Skeletal muscle satellite cell (primary cell): ENCODE measurements at regions not wholly inside any gene's neighbourhood (a gene's known extent, or its start where the extent isn't known, plus 50 kb on each side); places are given as distances from the start of the nearest gene placed in this dataset.

Experiments
- H3K27me3 ChIP-seq: 2 replicates; pipeline ENCODE4 v1.7.0; 2013; ENCODE audit warnings: low read length; ENCODE audit not compliant: control insufficient read depth, insufficient read depth
- H3K36me3 ChIP-seq: 2 replicates; pipeline ENCODE4 v1.7.0; 2013; ENCODE audit warnings: mild to moderate bottlenecking, control low read depth, low read length; ENCODE audit not compliant: insufficient read depth
- H3K4me1 ChIP-seq: 2 replicates; pipeline ENCODE4 v1.7.0; 2013; ENCODE audit warnings: low read length; ENCODE audit not compliant: control insufficient read depth, insufficient read depth
- H3K4me2 ChIP-seq: 2 replicates; pipeline ENCODE4 v1.7.0; 2013; ENCODE audit warnings: mild to moderate bottlenecking, low read length
- H3K4me3 ChIP-seq: 2 replicates; pipeline ENCODE4 v1.7.0; 2013; ENCODE audit warnings: low read length
- H3K9ac ChIP-seq: 2 replicates; pipeline ENCODE4 v1.7.0; 2013; ENCODE audit warnings: mild to moderate bottlenecking, low read depth, low read length, moderate library complexity
- H3K9me3 ChIP-seq: replicated peaks from 2 replicates; pipeline ENCODE4 v1.7.0; 2013; ENCODE audit warnings: mild to moderate bottlenecking, control low read depth, low read length

GRCh38 chr2:105691947-105692390 is 52.7 kb upstream of the NCK2 start:
- H3K4me1 ChIP-seq: no peaks in the 10 kb centered on the region
- H3K4me3 ChIP-seq: no peak overlapping the region
- no peak overlapping the region for H3K4me2 ChIP-seq
- H3K9ac ChIP-seq: no peak overlapping the region
- no peaks in the 10 kb centered on the region for H3K36me3 ChIP-seq
- peaks cover 4% of the 10 kb centered on the region for H3K27me3 ChIP-seq
- H3K9me3 ChIP-seq: no peaks in the 10 kb centered on the region

- no peaks in the 10 kb centered on the region for H3K9me3 ChIP-seq
- no peak overlapping the region for H3K4me3 ChIP-seq
- H3K4me1 ChIP-seq: no peaks in the 10 kb centered on the region
- no peaks in the 10 kb centered on the region for H3K36me3 ChIP-seq
- H3K27me3 ChIP-seq: peaks cover 4% of the 10 kb centered on the region
- H3K9ac ChIP-seq: no peak overlapping the region
- H3K4me2 ChIP-seq: no peak overlapping the region
These were observed 54.1 kb upstream of the NCK2 start for GRCh38 chr2:105690566-105690965.

- Histone ChIP-seq H3K27me3 (peaks cover 4% of the 10 kb centered on the region), H3K9ac (no peak overlapping the region), H3K4me1 (no peaks in the 10 kb centered on the region), H3K9me3 (no peaks in the 10 kb centered on the region), H3K36me3 (no peaks in the 10 kb centered on the region), H3K4me2 (no peak overlapping the region), H3K4me3 (no peak overlapping the region)
These were observed 55.2 kb upstream of the NCK2 start for GRCh38 chr2:105689484-105689883.

- Histone ChIP-seq H3K9me3 (no peaks in the 10 kb centered on the region), H3K9ac (no peak overlapping the region), H3K4me1 (no peaks in the 10 kb centered on the region), H3K36me3 (no peaks in the 10 kb centered on the region), H3K4me3 (no peak overlapping the region), H3K4me2 (no peak overlapping the region), H3K27me3 (peaks cover 4% of the 10 kb centered on the region)
These were observed 55.8 kb upstream of the NCK2 start for GRCh38 chr2:105688946-105689345.

- no peaks in the 10 kb centered on the region for H3K9me3 ChIP-seq
- no peaks in the 10 kb centered on the region for H3K4me1 ChIP-seq
- no peaks in the 10 kb centered on the region for H3K27me3 ChIP-seq
- H3K36me3 ChIP-seq: no peaks in the 10 kb centered on the region
- no peak overlapping the region for H3K4me3 ChIP-seq
- no peak overlapping the region for H3K4me2 ChIP-seq
- H3K9ac ChIP-seq: no peak overlapping the region
These were observed 58.1 kb upstream of the NCK2 start for GRCh38 chr2:105686588-105686987.

GRCh38 chr2:105683011-105683492 is 61.7 kb upstream of the NCK2 start:
- Histone ChIP-seq H3K4me1 (no peaks in the 10 kb centered on the region), H3K9me3 (no peaks in the 10 kb centered on the region), H3K27me3 (peaks cover 8% of the 10 kb centered on the region), H3K9ac (no peak overlapping the region), H3K4me2 (no peak overlapping the region), H3K36me3 (no peaks in the 10 kb centered on the region), H3K4me3 (no peak overlapping the region)

- Histone ChIP-seq H3K4me3 (no peak overlapping the region), H3K27me3 (peaks cover 13% of the 10 kb centered on the region), H3K9ac (no peak overlapping the region), H3K4me2 (no peak overlapping the region), H3K4me1 (no peaks in the 10 kb centered on the region), H3K9me3 (no peaks in the 10 kb centered on the region), H3K36me3 (no peaks in the 10 kb centered on the region)
These were observed 62.3 kb upstream of the NCK2 start for GRCh38 chr2:105682401-105682800.

- Histone ChIP-seq H3K36me3 (no peaks in the 10 kb centered on the region), H3K4me1 (no peaks in the 10 kb centered on the region), H3K4me3 (no peak overlapping the region), H3K27me3 (peaks cover 13% of the 10 kb centered on the region), H3K9me3 (no peaks in the 10 kb centered on the region), H3K4me2 (no peak overlapping the region), H3K9ac (no peak overlapping the region)
These were observed 62.8 kb upstream of the NCK2 start for GRCh38 chr2:105681927-105682326.

- Histone ChIP-seq H3K4me2 (no peak overlapping the region), H3K4me3 (no peak overlapping the region), H3K36me3 (no peaks in the 10 kb centered on the region), H3K27me3 (peaks cover 13% of the 10 kb centered on the region), H3K4me1 (no peaks in the 10 kb centered on the region), H3K9me3 (no peaks in the 10 kb centered on the region), H3K9ac (no peak overlapping the region)
These were observed 64.4 kb upstream of the NCK2 start for GRCh38 chr2:105680357-105680756.

GRCh38 chr2:105678346-105678745 is 66.4 kb upstream of the NCK2 start:
- Histone ChIP-seq H3K9ac (no peak overlapping the region), H3K4me1 (no peaks in the 10 kb centered on the region), H3K4me2 (no peak overlapping the region), H3K36me3 (no peaks in the 10 kb centered on the region), H3K4me3 (no peak overlapping the region), H3K27me3 (peaks cover 14% of the 10 kb centered on the region), H3K9me3 (no peaks in the 10 kb centered on the region)

GRCh38 chr2:105677901-105678300 is 66.8 kb upstream of the NCK2 start:
- Histone ChIP-seq H3K9ac (no peak overlapping the region), H3K4me1 (no peaks in the 10 kb centered on the region), H3K27me3 (peaks cover 15% of the 10 kb centered on the region), H3K9me3 (no peaks in the 10 kb centered on the region), H3K36me3 (no peaks in the 10 kb centered on the region), H3K4me2 (no peak overlapping the region), H3K4me3 (no peak overlapping the region)

- no peak overlapping the region for H3K4me2 ChIP-seq
- H3K4me1 ChIP-seq: peaks cover 4% of the 10 kb centered on the region
- no peak overlapping the region for H3K9ac ChIP-seq
- no peak overlapping the region for H3K4me3 ChIP-seq
- no peaks in the 10 kb centered on the region for H3K36me3 ChIP-seq
- no peaks in the 10 kb centered on the region for H3K9me3 ChIP-seq
- peaks cover 17% of the 10 kb centered on the region for H3K27me3 ChIP-seq
These were observed 68.9 kb upstream of the NCK2 start for GRCh38 chr2:105675841-105676240.
